D721Med (cell line): ENCODE measurements at regions not wholly inside any gene's neighbourhood (a gene's known extent, or its start where the extent isn't known, plus 50 kb on each side); places are given as distances from the start of the nearest gene placed in this dataset.

ENCODE experiments used
- DNase-seq: peaks from one replicate; pipeline ENCODE4 v3.0.0; 2011; ENCODE audit warnings: low spot score; ENCODE audit not compliant: insufficient read length
- FAIRE-seq: peaks from 2 replicates; lab custom pipeline; 2011; peaks lifted over from hg19 to GRCh38; lab: Jason Lieb, UNC
- CTCF ChIP-seq: IDR thresholded peaks from 2 replicates; pipeline ENCODE4 v1.5.1; 2012; ENCODE audit warnings: mild to moderate bottlenecking, control low read depth; ENCODE audit not compliant: insufficient read depth; ENCODE audit errors: missing control alignments

GRCh38 chr12:124173692-124174091 lies 121.2 kb upstream of the RFLNA start:
- TF ChIP-seq CTCF = no peak
- no peak for DNase-seq
- FAIRE-seq = no peak

GRCh38 chr12:124174451-124175348 lies 120.2 kb upstream of the RFLNA start:
- no peak for FAIRE-seq
- no peak for TF ChIP-seq CTCF
- no peak for DNase-seq

- FAIRE-seq (no peak), DNase-seq (no peak)
- TF ChIP-seq CTCF = no peak
Measured at GRCh38 chr12:124175704-124176103, 119.2 kb upstream of the RFLNA start.

GRCh38 chr12:124177276-124177950 lies 117.5 kb upstream of the RFLNA start:
- no peak for TF ChIP-seq CTCF
- no peak for DNase-seq
- no peak for FAIRE-seq

GRCh38 chr12:124177951-124178316 lies 117.0 kb upstream of the RFLNA start:
- FAIRE-seq (no peak), DNase-seq (no peak)
- no peak for TF ChIP-seq CTCF

GRCh38 chr12:124179936-124180607 lies 114.8 kb upstream of the RFLNA start:
- FAIRE-seq = no peak
- no peak for TF ChIP-seq CTCF

GRCh38 chr12:124183172-124183571 lies 111.7 kb upstream of the RFLNA start:
- no peak for DNase-seq
- no peak for TF ChIP-seq CTCF
- no peak for FAIRE-seq

More at GRCh38 chr12:124179936-124180607, 114.8 kb upstream of the RFLNA start:
- DNase-seq = no peak
